T-helper 2 cell treated with Interferon-gamma antibody and Interleukin-4, amounts not matched to agents 5 μg/mL and 100 μg/mL, for 36 hours (primary cell): ENCODE measurements at regions not wholly inside any gene's neighbourhood (a gene's known extent, or its start where the extent isn't known, plus 50 kb on each side); places are given as distances from the start of the nearest gene placed in this dataset.

Experiments
- DNase-seq: peaks from one replicate; pipeline ENCODE4 v3.0.0; 2021; ENCODE audit warnings: low spot score
- H3K27ac Mint-ChIP-seq: one replicate; pipeline ENCODE4 v1.8.0; 2021; ENCODE audit warnings: mild to moderate bottlenecking, mixed read lengths
- H3K27me3 Mint-ChIP-seq: one replicate; pipeline ENCODE4 v1.8.0; 2021; ENCODE audit warnings: low read depth, mixed read lengths
- H3K36me3 Mint-ChIP-seq: one replicate; pipeline ENCODE4 v1.8.0; 2021; ENCODE audit warnings: low read depth, mixed read lengths
- H3K4me1 Mint-ChIP-seq: one replicate; pipeline ENCODE4 v1.8.0; 2021; ENCODE audit warnings: low read depth, mixed read lengths
- H3K4me3 Mint-ChIP-seq: one replicate; pipeline ENCODE4 v1.8.0; 2022; ENCODE audit warnings: mild to moderate bottlenecking, moderate library complexity, mixed read lengths
- H3K9me3 Mint-ChIP-seq: one replicate; pipeline ENCODE4 v1.8.0; 2021; ENCODE audit warnings: mixed read lengths

DNA sequence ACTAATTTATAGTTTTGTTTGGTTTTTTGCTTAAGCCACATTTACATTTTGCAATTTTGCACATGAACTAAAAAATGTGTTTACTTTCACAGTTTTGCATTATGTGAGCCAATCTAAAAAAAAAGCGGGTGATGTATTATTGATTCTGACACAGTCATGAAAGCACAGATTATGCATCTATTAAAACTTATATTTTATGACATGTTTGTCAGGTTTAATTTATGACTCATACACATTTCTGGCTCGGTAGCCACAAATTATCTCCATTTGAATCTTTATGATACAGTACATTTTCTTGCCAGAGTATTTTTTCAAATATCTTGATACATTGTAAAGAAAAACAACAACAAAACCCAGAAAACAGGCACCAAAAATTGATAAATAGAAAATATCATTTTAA is 280.4 kb upstream of the GRIP1 start:
- H3K9me3 Mint-ChIP-seq, result no peaks in the 10 kb centered on the region
- H3K4me3 Mint-ChIP-seq, result no peak overlapping the region
- DNase-seq, result no peak
- H3K27ac Mint-ChIP-seq, result no peak overlapping the region
- H3K27me3 Mint-ChIP-seq, result peaks cover 3% of the 10 kb centered on the region
- no peaks in the 10 kb centered on the region for H3K4me1 Mint-ChIP-seq
- no peaks in the 10 kb centered on the region for H3K36me3 Mint-ChIP-seq

DNA sequence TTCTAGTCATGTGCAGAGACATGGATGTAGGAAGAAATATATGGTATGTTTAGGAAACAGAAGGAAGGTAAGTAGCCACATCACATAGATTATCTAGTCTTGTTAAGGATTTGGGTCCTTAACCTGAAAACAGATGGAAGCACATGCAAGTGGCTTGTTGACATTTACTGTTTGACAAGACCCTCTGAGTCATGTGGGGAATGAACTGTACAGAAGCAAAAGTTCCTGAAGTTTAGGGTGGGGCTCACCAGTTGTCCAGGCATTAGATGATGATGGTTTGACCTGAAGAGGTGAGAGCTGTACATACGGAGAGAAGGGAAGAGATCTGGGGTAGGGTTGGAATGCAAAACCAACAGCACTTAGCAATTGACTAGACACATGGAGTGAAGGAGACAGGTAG is 281.1 kb upstream of the GRIP1 start:
- Mint-ChIP-seq H3K27ac (no peak overlapping the region), H3K27me3 (peaks cover 6% of the 10 kb centered on the region), H3K4me3 (no peak overlapping the region), H3K4me1 (peaks cover 7% of the 10 kb centered on the region), H3K9me3 (peaks cover 4% of the 10 kb centered on the region), H3K36me3 (no peaks in the 10 kb centered on the region)
- DNase-seq, result no peak

DNA sequence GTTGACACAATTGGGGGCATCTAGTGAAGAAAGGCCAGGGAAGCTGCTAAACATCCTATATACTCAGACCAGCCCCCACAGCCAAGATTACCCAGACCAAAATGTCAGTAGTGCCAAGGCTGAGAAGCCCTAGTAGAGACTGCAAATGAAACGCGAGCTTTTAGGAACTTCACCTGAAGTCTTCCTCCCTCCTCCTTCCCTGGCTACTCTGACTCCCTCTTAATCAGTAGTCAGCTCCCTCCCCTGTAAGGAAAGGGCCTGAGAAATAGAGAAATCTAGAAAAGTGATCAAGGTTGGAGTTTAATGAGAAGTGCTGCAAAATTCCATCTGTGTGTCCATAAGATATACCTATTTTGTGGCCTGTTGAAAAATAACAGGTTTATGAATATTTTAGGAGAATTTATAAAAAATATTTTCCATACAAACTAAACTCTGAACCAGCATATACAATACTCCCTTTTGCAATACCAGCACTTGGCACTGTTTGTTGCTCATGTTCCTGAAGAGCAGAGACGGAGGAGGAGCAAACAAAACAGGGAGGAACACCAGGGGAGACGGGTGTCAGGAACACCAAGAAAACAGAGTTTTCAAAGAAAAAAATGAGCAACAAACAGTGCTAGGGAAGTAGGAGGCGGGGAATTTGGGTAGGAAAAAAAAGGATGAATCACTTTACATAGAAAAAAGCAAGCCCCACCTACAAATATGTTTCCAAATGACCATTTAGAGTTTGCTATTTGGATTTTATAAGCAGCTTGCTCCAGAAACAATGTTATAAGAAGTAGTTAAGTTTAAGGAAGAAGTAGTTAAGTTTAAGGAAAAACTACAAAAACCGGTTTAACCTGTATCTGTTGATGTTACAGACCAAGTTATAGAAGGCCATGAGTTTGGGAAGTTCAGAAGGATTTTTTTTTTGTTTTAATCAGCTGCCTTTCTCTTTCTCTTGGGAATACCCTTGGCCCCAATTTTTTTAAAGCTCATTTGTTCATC is 282.1 kb upstream of the GRIP1 start:
- DNase-seq, result no peak
- peaks cover 7% of the 10 kb centered on the region for H3K4me1 Mint-ChIP-seq
- peaks cover 4% of the 10 kb centered on the region for H3K9me3 Mint-ChIP-seq
- H3K4me3 Mint-ChIP-seq, result no peak overlapping the region
- H3K27me3 Mint-ChIP-seq, result peaks cover 6% of the 10 kb centered on the region
- H3K27ac Mint-ChIP-seq, result no peak overlapping the region
- no peaks in the 10 kb centered on the region for H3K36me3 Mint-ChIP-seq

DNA sequence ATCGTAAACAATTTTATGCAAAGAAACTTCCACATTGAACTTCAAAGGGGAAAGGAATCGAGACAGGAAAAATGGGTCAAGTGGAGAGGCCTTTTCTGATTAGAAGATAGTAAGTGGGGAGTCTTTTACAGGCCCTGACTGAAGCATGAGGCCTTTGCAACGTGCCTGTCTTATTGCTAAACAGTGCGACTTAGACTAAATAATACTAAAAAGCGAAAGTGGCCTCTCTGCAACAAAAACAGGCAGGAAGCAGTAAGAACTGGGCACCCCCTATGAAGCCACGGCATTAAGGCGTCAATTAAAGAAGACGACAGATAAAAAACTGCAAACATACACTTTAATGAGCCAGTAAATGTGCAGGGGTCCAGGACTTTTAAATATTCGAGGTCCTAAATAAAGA is 283.4 kb upstream of the GRIP1 start:
- H3K9me3 Mint-ChIP-seq, result peaks cover 4% of the 10 kb centered on the region
- peaks cover 6% of the 10 kb centered on the region for H3K27me3 Mint-ChIP-seq
- H3K4me1 Mint-ChIP-seq, result peaks cover 7% of the 10 kb centered on the region
- no peak overlapping the region for H3K27ac Mint-ChIP-seq
- no peaks in the 10 kb centered on the region for H3K36me3 Mint-ChIP-seq
- no peak for DNase-seq
- H3K4me3 Mint-ChIP-seq, result no peak overlapping the region

DNA sequence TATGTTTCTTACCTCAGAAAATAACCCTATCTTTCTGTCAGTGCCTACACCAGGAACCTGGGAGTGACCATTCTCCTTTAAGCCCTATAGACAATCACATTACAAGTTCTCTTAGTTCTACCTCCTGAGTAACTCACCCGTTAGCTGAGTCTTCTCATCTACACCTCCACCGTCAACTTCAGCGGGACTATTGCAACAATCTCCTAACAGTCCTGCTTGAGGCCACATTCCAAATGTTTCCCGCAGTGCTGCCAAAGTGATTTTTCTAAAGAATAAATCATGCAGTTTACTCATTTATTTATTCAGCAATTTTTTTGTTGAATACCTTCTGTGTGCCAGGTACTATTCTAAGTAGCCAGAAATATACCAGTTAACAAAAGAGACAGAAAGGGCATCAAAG is 285.0 kb upstream of the GRIP1 start:
- H3K4me3 Mint-ChIP-seq, result no peak overlapping the region
- DNase-seq, result no peak
- peaks cover 13% of the 10 kb centered on the region for H3K27me3 Mint-ChIP-seq
- H3K36me3 Mint-ChIP-seq, result no peaks in the 10 kb centered on the region
- no peak overlapping the region for H3K27ac Mint-ChIP-seq
- peaks cover 4% of the 10 kb centered on the region for H3K9me3 Mint-ChIP-seq
- peaks cover 7% of the 10 kb centered on the region for H3K4me1 Mint-ChIP-seq

DNA sequence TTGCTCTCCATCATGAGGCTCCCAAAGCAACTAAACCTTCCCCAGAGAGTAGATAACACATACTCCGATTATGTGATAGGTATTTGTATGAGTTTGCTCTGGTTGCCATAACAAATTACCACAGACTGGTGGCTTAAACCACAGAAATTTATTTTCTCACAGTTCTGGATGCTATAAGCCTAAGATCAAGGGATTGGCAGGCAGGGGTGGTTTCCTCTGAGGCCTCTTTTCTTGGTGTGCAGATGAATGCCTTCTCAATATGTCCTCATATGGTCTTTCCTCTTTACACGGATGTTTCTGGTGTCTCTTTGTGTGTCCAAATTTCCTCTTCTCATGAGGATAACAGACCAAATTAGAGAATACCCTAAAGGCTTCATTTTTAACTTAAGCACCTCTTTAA is 285.8 kb upstream of the GRIP1 start:
- no peaks in the 10 kb centered on the region for H3K36me3 Mint-ChIP-seq
- peak; percentile 15 for DNase-seq
- H3K9me3 Mint-ChIP-seq, result peaks cover 4% of the 10 kb centered on the region
- H3K4me1 Mint-ChIP-seq, result peaks cover 7% of the 10 kb centered on the region
- peak overlapping the region; percentile 71 for H3K27ac Mint-ChIP-seq
- peaks cover 13% of the 10 kb centered on the region for H3K27me3 Mint-ChIP-seq
- H3K4me3 Mint-ChIP-seq, result peak overlapping the region; percentile 39

DNA sequence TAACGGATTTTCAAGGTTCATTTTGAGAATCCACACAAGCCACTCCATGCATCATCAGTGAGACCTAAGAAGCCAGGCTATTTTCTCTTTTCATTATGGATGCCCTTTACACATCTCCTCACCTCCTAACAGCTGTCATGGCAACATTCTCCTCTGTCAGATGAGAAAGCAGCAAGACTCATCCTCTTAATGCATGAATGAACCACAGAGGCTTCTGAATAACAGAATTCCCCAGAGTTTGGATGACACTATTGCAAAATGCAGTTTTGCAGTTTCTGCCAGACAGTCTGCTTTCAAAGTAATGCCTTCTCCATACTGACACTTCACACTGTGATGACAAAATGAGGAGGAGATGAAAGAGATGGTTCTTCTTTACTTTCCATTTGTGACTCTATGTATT is 286.7 kb upstream of the GRIP1 start:
- H3K9me3 Mint-ChIP-seq, result peaks cover 7% of the 10 kb centered on the region
- H3K27me3 Mint-ChIP-seq, result peaks cover 18% of the 10 kb centered on the region
- no peak overlapping the region for H3K27ac Mint-ChIP-seq
- no peaks in the 10 kb centered on the region for H3K36me3 Mint-ChIP-seq
- DNase-seq, result no peak
- H3K4me3 Mint-ChIP-seq, result no peak overlapping the region
- peaks cover 14% of the 10 kb centered on the region for H3K4me1 Mint-ChIP-seq

DNA sequence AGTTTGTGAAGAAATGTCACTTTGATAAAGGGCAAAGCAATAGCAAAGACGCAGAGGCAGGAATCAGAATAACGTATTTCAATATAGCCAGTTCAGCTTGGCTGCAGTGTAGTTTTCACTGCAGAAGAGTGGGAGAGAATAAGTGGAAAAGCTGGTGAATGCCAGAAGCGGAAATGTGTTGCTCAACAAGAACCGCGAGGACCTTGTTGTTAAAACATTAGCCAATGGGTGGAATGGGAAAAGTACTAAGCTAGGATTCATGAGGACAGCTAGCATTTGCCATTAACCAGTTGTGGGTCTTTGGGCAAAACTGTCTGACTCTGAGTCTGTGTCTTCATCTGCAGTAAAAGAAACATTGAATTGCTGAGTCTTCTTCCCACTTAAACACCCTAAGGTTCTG is 292.9 kb upstream of the GRIP1 start:
- H3K27ac Mint-ChIP-seq, result no peak overlapping the region
- H3K36me3 Mint-ChIP-seq, result no peaks in the 10 kb centered on the region
- peaks cover 23% of the 10 kb centered on the region for H3K27me3 Mint-ChIP-seq
- no peak for DNase-seq
- H3K4me1 Mint-ChIP-seq, result peaks cover 7% of the 10 kb centered on the region
- H3K4me3 Mint-ChIP-seq, result no peak overlapping the region
- peaks cover 3% of the 10 kb centered on the region for H3K9me3 Mint-ChIP-seq

DNA sequence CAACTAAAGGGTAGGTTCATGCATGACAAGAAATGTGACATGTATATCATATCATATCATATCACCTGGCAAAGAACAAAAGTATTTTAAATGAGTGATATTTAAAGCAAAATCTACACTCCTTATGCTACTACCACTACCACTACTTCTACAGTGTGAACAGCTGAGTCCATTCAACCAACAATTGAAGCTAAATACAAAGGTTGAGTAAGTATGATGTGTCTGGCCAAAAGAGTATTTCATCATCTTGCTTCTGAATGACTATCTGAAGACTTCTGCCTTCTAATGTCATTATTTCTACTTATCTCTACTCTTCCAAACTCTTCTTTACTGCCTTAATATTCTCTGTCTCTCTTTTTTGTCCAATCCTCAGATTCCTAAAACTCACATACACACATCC is 292.6 kb upstream of the CAND1 start:
- Mint-ChIP-seq H3K9me3 (no peaks in the 10 kb centered on the region), H3K27me3 (peaks cover 14% of the 10 kb centered on the region)

DNA sequence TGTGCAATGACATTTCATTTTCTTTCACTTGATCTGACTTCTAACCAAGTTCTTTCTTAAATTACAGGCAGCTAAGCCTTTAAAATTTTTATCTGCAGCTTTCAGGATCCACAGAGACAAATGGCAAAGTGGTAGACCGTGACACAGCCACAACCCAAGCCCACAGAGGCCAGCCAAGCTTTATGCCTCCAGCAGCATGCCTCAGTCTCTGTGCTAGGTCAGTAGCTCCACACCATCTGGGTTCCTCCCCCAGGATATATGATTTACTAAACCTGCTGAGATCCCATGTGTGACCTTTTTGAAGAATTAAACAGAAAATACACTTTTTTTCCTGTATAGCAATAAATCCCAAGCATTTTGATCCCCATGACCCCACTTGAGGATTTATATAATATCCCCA is 290.4 kb upstream of the CAND1 start:
- H3K9me3 Mint-ChIP-seq, result no peaks in the 10 kb centered on the region
- H3K36me3 Mint-ChIP-seq, result no peaks in the 10 kb centered on the region
- H3K27me3 Mint-ChIP-seq, result peaks cover 10% of the 10 kb centered on the region
- H3K27ac Mint-ChIP-seq, result no peak overlapping the region
- DNase-seq, result no peak
- no peaks in the 10 kb centered on the region for H3K4me1 Mint-ChIP-seq
- no peak overlapping the region for H3K4me3 Mint-ChIP-seq

More for the DNA sequence above, 292.6 kb upstream of the CAND1 start:
- H3K27ac Mint-ChIP-seq, result no peak overlapping the region
- no peaks in the 10 kb centered on the region for H3K36me3 Mint-ChIP-seq
- no peak overlapping the region for H3K4me3 Mint-ChIP-seq
- H3K4me1 Mint-ChIP-seq, result no peaks in the 10 kb centered on the region
- no peak for DNase-seq

DNA sequence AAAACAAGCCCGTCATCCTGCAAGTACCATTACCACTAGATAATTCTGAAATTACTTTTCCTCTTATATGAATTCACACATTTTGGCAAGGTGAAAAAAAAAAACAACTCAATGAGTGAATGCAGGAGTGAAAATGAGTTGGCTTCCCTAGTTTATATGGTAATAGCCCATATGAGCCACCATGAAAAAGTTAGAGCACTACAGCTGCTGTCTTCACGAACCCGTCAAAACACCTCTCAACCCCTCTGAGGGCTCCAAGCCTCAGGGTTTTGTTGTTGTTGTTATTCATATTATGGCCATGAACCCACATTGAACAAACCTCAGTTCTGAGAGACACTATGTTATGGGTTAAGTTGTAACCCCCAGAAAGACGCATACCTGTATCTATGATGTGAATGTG is 289.9 kb upstream of the CAND1 start:
- peaks cover 10% of the 10 kb centered on the region for H3K27me3 Mint-ChIP-seq
- H3K27ac Mint-ChIP-seq, result no peak overlapping the region
- no peak for DNase-seq
- no peaks in the 10 kb centered on the region for H3K4me1 Mint-ChIP-seq
- no peaks in the 10 kb centered on the region for H3K36me3 Mint-ChIP-seq
- no peaks in the 10 kb centered on the region for H3K9me3 Mint-ChIP-seq
- no peak overlapping the region for H3K4me3 Mint-ChIP-seq

DNA sequence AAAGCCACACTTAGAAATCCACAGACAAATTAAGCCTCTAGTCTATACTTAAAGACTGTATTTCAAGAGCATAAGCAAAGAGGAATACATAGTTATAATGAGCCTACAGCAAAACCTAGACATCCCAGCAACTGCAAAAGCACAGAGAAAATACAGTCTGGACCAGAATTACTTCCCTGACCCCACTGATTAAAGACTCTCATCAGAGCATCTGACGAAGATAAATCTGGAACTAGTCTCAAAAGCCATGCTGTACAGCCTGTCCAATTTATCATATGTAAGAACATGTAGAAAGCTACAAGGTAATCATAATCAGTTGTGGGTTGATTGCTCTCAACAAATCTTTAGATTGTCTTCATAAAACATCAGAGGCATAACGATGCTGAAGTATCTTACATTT is 285.1 kb upstream of the CAND1 start:
- Mint-ChIP-seq H3K9me3 (no peaks in the 10 kb centered on the region), H3K4me3 (no peak overlapping the region), H3K27me3 (peaks cover 8% of the 10 kb centered on the region), H3K36me3 (no peaks in the 10 kb centered on the region), H3K4me1 (no peaks in the 10 kb centered on the region), H3K27ac (no peak overlapping the region)
- no peak for DNase-seq

DNA sequence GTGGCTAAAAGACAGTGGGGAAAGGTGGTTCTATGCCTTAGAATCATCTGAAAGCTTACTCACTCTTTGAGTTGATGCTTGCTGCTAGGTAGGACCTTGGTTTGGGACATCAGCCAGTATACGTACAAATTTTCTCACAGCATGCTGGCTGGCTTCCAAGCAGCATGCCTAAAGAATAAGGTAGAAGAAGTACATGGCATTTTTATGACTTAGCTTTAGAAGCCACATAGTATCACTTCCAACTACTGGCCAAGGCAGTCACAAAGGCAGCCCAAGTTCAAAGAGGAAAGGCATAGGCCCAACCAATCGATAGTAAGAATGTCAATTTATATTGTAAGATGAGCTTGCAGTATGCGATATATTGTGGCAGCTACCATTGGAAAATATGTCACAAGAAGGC is 284.2 kb upstream of the CAND1 start:
- Mint-ChIP-seq H3K27ac (no peak overlapping the region), H3K36me3 (no peaks in the 10 kb centered on the region), H3K4me1 (no peaks in the 10 kb centered on the region), H3K4me3 (no peak overlapping the region), H3K9me3 (no peaks in the 10 kb centered on the region), H3K27me3 (peaks cover 2% of the 10 kb centered on the region)
- DNase-seq, result no peak

DNA sequence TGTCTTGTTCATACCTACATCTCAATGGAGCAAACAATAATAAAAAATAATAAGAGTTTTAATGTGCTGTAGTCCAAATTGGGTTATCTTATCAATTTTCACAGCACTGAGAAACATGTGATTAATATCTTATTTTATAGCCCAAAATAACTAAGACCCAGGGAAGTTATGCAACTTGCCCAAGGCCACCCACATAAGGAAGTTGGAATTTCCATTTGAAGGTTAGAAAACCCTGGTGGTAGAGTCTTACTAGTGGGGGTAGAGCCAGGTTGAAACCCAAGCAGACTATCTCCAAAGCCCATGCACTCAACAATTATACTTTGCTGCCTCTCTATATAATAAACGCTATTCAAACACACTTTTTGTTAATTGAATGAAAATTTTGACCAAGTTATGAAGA is 270.0 kb upstream of the CAND1 start:
- DNase-seq, result no peak
- Mint-ChIP-seq H3K9me3 (no peaks in the 10 kb centered on the region), H3K27me3 (peaks cover 2% of the 10 kb centered on the region), H3K4me3 (no peak overlapping the region), H3K4me1 (no peaks in the 10 kb centered on the region), H3K36me3 (no peaks in the 10 kb centered on the region), H3K27ac (no peak overlapping the region)

DNA sequence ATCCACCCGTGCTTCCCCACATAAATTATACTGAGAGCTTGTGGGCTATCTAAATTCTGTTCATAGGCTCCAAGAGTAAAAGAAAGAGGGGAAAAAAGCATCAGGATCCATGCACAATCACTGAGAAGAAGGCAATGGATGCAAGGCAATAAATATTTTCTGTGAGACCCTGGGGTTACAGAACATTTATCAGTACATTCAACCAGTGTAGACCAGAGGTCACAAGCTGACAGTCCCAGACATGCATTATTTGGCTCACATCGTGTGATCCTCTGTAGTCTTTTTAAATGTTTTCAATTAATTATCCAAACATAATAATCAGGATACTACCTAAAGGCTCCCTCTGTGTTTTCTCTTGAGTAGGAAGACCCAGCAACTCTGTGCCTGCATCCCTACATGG is 267.9 kb upstream of the CAND1 start:
- no peak overlapping the region for H3K27ac Mint-ChIP-seq
- no peak overlapping the region for H3K4me3 Mint-ChIP-seq
- peaks cover 4% of the 10 kb centered on the region for H3K27me3 Mint-ChIP-seq
- no peak for DNase-seq
- no peaks in the 10 kb centered on the region for H3K36me3 Mint-ChIP-seq
- H3K9me3 Mint-ChIP-seq, result no peaks in the 10 kb centered on the region
- H3K4me1 Mint-ChIP-seq, result no peaks in the 10 kb centered on the region
